Right lobe of liver (tissue), 4 donors: ENCODE measurements at regions not wholly inside any gene's neighbourhood (a gene's known extent, or its start where the extent isn't known, plus 50 kb on each side); places are given as distances from the start of the nearest gene placed in this dataset.

ENCODE experiments used
- CTCF ChIP-seq, 4 donors: fragments of 200-600 bp in 3 of 4; fragments of 450-650 bp in 1 of 4; IDR thresholded peaks; one replicate each; pipeline versions ENCODE4 v1.5.1 to v1.8.0; 2016 to 2022; ENCODE audit warnings: antibody characterized with exemption in 4 of 4, mild to moderate bottlenecking in 2 of 4
- POLR2A ChIP-seq: fragments of 450-650 bp; IDR thresholded peaks from one replicate; pipeline ENCODE4 v1.6.1; 2017; ENCODE audit warnings: antibody characterized with exemption, mild to moderate bottlenecking
- donor health status: DM: no; HTN: no; CAD: no.
- donor health status: DM: no; HTN: no; CAD: no.
- donor health status: DM: no; HTN: yes; CAD: no.

GRCh38 chr11:97157221-97157740 lies 767.5 kb downstream of the JRKL start:
- TF ChIP-seq POLR2A (no peak), CTCF (IDR thresholded peaks at IDR 0.05) (no peak)
